ENCODE measurements at regions not wholly inside any gene's neighbourhood (a gene's known extent, or its start where the extent isn't known, plus 50 kb on each side); places are given as distances from the start of the nearest gene placed in this dataset.
"Not testable (repeated sequence)": the region's sequence is repeated elsewhere in the genome, so short reads cannot be mapped to it uniquely, and the experiment has no call there.

DNA sequence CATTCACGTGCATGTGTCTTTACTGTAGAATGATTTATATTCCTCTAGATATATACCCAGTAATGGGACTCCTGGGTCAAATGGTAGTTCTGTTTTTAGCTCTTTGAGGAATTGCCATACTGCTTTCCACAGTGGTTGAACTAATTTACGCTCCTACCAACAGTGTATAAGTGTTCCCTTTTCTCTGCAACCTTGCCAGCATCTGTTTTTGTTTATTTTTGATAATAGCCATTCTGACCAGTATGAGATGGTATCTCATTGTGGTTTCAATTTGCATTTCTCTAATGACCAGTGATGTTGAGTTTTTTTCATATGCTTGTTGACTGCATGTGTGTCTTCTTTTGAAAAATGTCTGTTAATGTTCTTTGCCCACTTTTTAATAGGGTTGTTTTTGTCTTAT is 236.8 kb upstream of the IRF2BP2 start:
- H3K9me3 ChIP-seq (ENCODE audit: control insufficient read depth, insufficient read depth, low read depth, low read length); H3K4me3 ChIP-seq (ENCODE audit: low read depth, low read length); H3K36me3 ChIP-seq (ENCODE audit: control insufficient read depth in 2 of 2, insufficient read depth in 1 of 2, low read length in 2 of 2); H3K4me1 ChIP-seq (ENCODE audit: control insufficient read depth, insufficient read depth, low read length); POLR2A ChIA-PET; CTCF ChIA-PET; H3K27ac ChIP-seq (ENCODE audit: extremely low read depth, low read depth, low read length): not testable (repeated sequence)
- TF ChIP-seq ZNF133 (tag by site-specific recombination; IDR thresholded peaks at IDR 0.05) = peak; percentile 61; the same call in 1 of the 2 replicates

DNA sequence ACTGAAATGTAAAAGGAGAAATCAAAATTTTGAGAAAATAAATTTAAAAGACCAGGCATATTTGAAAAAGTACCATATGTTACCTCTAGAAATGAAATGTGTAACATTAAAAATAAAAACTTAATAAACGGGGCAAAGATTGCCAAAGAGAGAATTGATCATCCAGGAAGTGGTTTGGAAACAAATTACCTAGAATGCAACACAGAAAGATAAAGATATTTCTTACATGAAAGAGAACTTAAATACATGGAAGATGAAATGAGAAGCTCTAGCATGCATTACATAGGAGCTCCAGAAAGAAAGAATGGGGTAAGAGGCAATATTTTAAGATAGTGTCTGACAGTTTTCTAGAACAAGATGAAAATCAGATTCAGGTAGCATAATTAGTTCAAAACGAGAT is 235.9 kb upstream of the IRF2BP2 start:
- H3K4me1 ChIP-seq (ENCODE audit: control insufficient read depth, insufficient read depth, low read length) = peaks cover 7% of the 10 kb centered on the region; the same call in 1 of the 2 replicates
- no peak overlapping the region for H3K27ac ChIP-seq (ENCODE audit: extremely low read depth, low read depth, low read length)
- H3K36me3 ChIP-seq (ENCODE audit: control insufficient read depth in 2 of 2, insufficient read depth in 1 of 2, low read length in 2 of 2) = no peaks in the 10 kb centered on the region
- TF ChIP-seq ZNF664 (tag by site-specific recombination; IDR thresholded peaks at IDR 0.05) (no peak), ZFHX2 (tag by site-specific recombination; conservative IDR thresholded peaks at IDR 0.05) (no peak), SP3 (tag by site-specific recombination; IDR thresholded peaks at IDR 0.05) (no peak), ZNF677 (tag by site-specific recombination; IDR thresholded peaks at IDR 0.05) (no peak), ZNF521 (tag by site-specific recombination; IDR thresholded peaks at IDR 0.05) (no peak), ZNF416 (tag by site-specific recombination; IDR thresholded peaks at IDR 0.05) (no peak), YY2 (tag by site-specific recombination; IDR thresholded peaks at IDR 0.05) (no peak), ZNF221 (tag by site-specific recombination; IDR thresholded peaks at IDR 0.05; ENCODE audit: borderline replicate concordance) (no peak), PRDM1 (tag by site-specific recombination; IDR thresholded peaks at IDR 0.05) (no peak)
- TF ChIP-seq, protein P1, sequence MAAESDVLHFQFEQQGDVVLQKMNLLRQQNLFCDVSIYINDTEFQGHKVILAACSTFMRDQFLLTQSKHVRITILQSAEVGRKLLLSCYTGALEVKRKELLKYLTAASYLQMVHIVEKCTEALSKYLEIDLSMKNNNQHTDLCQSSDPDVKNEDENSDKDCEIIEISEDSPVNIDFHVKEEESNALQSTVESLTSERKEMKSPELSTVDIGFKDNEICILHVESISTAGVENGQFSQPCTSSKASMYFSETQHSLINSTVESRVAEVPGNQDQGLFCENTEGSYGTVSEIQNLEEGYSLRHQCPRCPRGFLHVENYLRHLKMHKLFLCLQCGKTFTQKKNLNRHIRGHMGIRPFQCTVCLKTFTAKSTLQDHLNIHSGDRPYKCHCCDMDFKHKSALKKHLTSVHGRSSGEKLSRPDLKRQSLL (tag by site-specific recombination; IDR thresholded peaks at IDR 0.05) = no peak
- TF ChIP-seq, protein P2, sequence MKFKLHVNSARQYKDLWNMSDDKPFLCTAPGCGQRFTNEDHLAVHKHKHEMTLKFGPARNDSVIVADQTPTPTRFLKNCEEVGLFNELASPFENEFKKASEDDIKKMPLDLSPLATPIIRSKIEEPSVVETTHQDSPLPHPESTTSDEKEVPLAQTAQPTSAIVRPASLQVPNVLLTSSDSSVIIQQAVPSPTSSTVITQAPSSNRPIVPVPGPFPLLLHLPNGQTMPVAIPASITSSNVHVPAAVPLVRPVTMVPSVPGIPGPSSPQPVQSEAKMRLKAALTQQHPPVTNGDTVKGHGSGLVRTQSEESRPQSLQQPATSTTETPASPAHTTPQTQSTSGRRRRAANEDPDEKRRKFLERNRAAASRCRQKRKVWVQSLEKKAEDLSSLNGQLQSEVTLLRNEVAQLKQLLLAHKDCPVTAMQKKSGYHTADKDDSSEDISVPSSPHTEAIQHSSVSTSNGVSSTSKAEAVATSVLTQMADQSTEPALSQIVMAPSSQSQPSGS (tag by site-specific recombination; IDR thresholded peaks at IDR 0.05; ENCODE audit: low read depth) = no peak
- TF ChIP-seq, protein P3, sequence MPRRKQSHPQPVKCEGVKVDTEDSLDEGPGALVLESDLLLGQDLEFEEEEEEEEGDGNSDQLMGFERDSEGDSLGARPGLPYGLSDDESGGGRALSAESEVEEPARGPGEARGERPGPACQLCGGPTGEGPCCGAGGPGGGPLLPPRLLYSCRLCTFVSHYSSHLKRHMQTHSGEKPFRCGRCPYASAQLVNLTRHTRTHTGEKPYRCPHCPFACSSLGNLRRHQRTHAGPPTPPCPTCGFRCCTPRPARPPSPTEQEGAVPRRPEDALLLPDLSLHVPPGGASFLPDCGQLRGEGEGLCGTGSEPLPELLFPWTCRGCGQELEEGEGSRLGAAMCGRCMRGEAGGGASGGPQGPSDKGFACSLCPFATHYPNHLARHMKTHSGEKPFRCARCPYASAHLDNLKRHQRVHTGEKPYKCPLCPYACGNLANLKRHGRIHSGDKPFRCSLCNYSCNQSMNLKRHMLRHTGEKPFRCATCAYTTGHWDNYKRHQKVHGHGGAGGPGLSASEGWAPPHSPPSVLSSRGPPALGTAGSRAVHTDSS (tag by site-specific recombination; IDR thresholded peaks at IDR 0.05) = no peak
- no peaks in the 10 kb centered on the region for H3K9me3 ChIP-seq (ENCODE audit: control insufficient read depth, insufficient read depth, low read depth, low read length)
- no peak overlapping the region for H3K4me3 ChIP-seq (ENCODE audit: low read depth, low read length)
- ChIA-PET POLR2A (interaction anchor here (0.5 to 0.7 kb wide), 2 partner anchors 87 to 237 kb away, joined by 4 to 5 read pairs; no protein-coding TSS in a partner anchor), CTCF (no interaction called here)

DNA sequence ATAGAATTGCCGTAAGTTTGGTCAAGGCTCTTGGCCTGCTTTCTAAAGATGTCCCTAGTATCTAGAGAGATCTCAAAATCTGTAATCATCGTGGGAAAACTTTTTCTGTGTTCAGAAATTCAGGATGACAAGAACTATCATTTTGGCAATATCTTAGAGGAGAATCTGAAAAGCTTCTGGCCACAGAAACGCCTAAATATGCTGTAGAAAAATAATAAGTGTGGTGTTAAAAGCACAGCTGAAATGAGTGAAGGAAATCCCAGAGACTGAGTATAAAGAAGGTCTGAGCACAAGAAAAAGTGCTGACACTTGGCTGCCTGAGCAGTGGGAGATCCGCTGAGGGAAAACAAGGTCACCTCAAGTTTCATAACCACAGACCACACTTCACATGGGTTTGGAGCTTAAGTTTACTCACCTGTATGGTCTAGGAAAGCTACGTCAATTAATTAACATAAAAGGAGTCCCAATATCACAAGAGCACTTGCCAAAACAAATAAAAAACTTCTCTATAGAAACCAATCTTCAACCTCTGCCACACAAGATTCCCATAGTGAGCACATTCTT is 235.2 kb upstream of the IRF2BP2 start:
- H3K27ac ChIP-seq (ENCODE audit: extremely low read depth, low read depth, low read length) = no peak overlapping the region
- CTCF ChIA-PET = interaction anchor here (0.6 kb wide), 1 partner anchor 32 kb away, joined by 4 read pairs; no protein-coding TSS in a partner anchor
- no peaks in the 10 kb centered on the region for H3K9me3 ChIP-seq (ENCODE audit: control insufficient read depth, insufficient read depth, low read depth, low read length)
- peaks cover 10% of the 10 kb centered on the region; the same call in 1 of the 2 replicates for H3K4me1 ChIP-seq (ENCODE audit: control insufficient read depth, insufficient read depth, low read length)
- POLR2A ChIA-PET = interaction anchor here (0.5 kb wide), 1 partner anchor 87 kb away, joined by 5 read pairs; no protein-coding TSS in a partner anchor
- H3K4me3 ChIP-seq (ENCODE audit: low read depth, low read length) = no peak overlapping the region
- H3K36me3 ChIP-seq (ENCODE audit: control insufficient read depth in 2 of 2, insufficient read depth in 1 of 2, low read length in 2 of 2) = no peaks in the 10 kb centered on the region
- TF ChIP-seq ZNF366 (tag by site-specific recombination; conservative IDR thresholded peaks at IDR 0.05) (no peak), HOXC10 (CRISPR knock-in tag; IDR thresholded peaks at IDR 0.05) (no peak), ZNF561 (tag by site-specific recombination; IDR thresholded peaks at IDR 0.05; ENCODE audit: borderline replicate concordance) (no peak), ZNF701 (tag by site-specific recombination; IDR thresholded peaks at IDR 0.05) (no peak), IKZF3 (tag by site-specific recombination; IDR thresholded peaks at IDR 0.05) (no peak), ZBTB8A (tag by site-specific recombination; IDR thresholded peaks at IDR 0.05) (no peak), ZNF48 (tag by site-specific recombination; IDR thresholded peaks at IDR 0.05) (no peak), ZNF510 (tag by site-specific recombination; IDR thresholded peaks at IDR 0.05; ENCODE audit: insufficient replicate concordance) (no peak), ZNF335 (tag by site-specific recombination; conservative IDR thresholded peaks at IDR 0.05) (no peak), KLF8 (tag by site-specific recombination; IDR thresholded peaks at IDR 0.05) (no peak), ZNF426 (tag by site-specific recombination; IDR thresholded peaks at IDR 0.05) (no peak), ZNF324 (tag by site-specific recombination; IDR thresholded peaks at IDR 0.05) (no peak)
- TF ChIP-seq, protein P4, sequence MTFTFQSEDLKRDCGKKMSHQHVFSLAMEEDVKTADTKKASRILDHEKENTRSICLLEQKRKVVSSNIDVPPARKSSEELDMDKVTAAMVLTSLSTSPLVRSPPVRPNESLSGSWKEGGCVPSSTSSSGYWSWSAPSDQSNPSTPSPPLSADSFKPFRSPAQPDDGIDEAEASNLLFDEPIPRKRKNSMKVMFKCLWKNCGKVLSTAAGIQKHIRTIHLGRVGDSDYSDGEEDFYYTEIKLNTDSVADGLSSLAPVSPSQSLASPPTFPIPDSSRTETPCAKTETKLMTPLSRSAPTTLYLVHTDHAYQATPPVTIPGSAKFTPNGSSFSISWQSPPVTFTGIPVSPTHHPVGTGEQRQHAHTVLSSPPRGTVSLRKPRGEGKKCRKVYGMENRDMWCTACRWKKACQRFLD (tag by site-specific recombination; IDR thresholded peaks at IDR 0.05) = no peak
- TF ChIP-seq, protein P5, sequence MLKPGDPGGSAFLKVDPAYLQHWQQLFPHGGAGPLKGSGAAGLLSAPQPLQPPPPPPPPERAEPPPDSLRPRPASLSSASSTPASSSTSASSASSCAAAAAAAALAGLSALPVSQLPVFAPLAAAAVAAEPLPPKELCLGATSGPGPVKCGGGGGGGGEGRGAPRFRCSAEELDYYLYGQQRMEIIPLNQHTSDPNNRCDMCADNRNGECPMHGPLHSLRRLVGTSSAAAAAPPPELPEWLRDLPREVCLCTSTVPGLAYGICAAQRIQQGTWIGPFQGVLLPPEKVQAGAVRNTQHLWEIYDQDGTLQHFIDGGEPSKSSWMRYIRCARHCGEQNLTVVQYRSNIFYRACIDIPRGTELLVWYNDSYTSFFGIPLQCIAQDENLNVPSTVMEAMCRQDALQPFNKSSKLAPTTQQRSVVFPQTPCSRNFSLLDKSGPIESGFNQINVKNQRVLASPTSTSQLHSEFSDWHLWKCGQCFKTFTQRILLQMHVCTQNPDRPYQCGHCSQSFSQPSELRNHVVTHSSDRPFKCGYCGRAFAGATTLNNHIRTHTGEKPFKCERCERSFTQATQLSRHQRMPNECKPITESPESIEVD (tag by site-specific recombination; IDR thresholded peaks at IDR 0.05) = no peak

All from HEK293 (cell line).